Parathyroid adenoma (tissue), 2 donors: ENCODE measurements at regions not wholly inside any gene's neighbourhood (a gene's known extent, or its start where the extent isn't known, plus 50 kb on each side); places are given as distances from the start of the nearest gene placed in this dataset.

Source experiments
- H2AFZ ChIP-seq: fragments of 300-600 bp; sonication (generic); one replicate; pipeline ENCODE4 v1.7.0; 2017; ENCODE audit warnings: antibody characterized with exemption, mild to moderate bottlenecking
- H3K27ac ChIP-seq: fragments of 300-600 bp; sonication (generic); one replicate; pipeline ENCODE4 v1.7.0; 2017
- H3K27me3 ChIP-seq: fragments of 300-600 bp; sonication (generic); one replicate; pipeline ENCODE4 v1.7.0; 2017; ENCODE audit warnings: low read length; ENCODE audit not compliant: control insufficient read depth, insufficient read depth
- H3K36me3 ChIP-seq: fragments of 300-600 bp; sonication (generic); one replicate; pipeline ENCODE4 v1.7.0; 2017; ENCODE audit warnings: low read length; ENCODE audit not compliant: control insufficient read depth, insufficient read depth
- H3K4me1 ChIP-seq: fragments of 300-600 bp; sonication (generic); one replicate; pipeline ENCODE4 v1.7.0; 2017; ENCODE audit warnings: control low read depth
- H3K4me2 ChIP-seq: fragments of 300-600 bp; sonication (generic); one replicate; pipeline ENCODE4 v1.7.0; 2017; ENCODE audit warnings: low read length
- H3K4me3 ChIP-seq: fragments of 300-600 bp; sonication (generic); one replicate; pipeline ENCODE4 v1.7.0; 2017; ENCODE audit warnings: low read depth, low read length
- H3K79me2 ChIP-seq: fragments of 300-600 bp; sonication (generic); one replicate; pipeline ENCODE4 v1.7.0; 2017; ENCODE audit warnings: control low read depth
- H3K9ac ChIP-seq: fragments of 300-600 bp; sonication (generic); one replicate; pipeline ENCODE4 v1.7.0; 2017; ENCODE audit warnings: mild to moderate bottlenecking
- H3K9me3 ChIP-seq: fragments of 300-600 bp; sonication (generic); one replicate; pipeline ENCODE4 v1.7.0; 2017; ENCODE audit warnings: low read length; ENCODE audit not compliant: control insufficient read depth
- CTCF ChIP-seq: fragments of 300-600 bp; sonication (generic); IDR thresholded peaks from one replicate; pipeline ENCODE4 v1.7.0; 2017; ENCODE audit warnings: antibody characterized with exemption, mild to moderate bottlenecking
- donor health status: primary hyperparathyroidism.

- Histone ChIP-seq H3K36me3 (no peaks in the 10 kb centered on the region), H3K9me3 (no peaks in the 10 kb centered on the region), H3K4me1 (no peaks in the 10 kb centered on the region), H3K9ac (no peak overlapping the region), H3K27me3 (no peaks in the 10 kb centered on the region), H3K79me2 (no peaks in the 10 kb centered on the region), H3K27ac (no peak overlapping the region), H2AFZ (no peak overlapping the region), H3K4me2 (no peak overlapping the region), H3K4me3 (no peak overlapping the region)
- no peak for TF ChIP-seq CTCF
These were observed 126.3 kb upstream of the CELF2 start for GRCh38 chr10:10891124-10892082.

- Histone ChIP-seq H3K4me2 (no peak overlapping the region), H3K4me1 (no peaks in the 10 kb centered on the region), H3K27me3 (no peaks in the 10 kb centered on the region), H3K79me2 (no peaks in the 10 kb centered on the region), H2AFZ (no peak overlapping the region), H3K27ac (no peak overlapping the region), H3K36me3 (no peaks in the 10 kb centered on the region), H3K9ac (no peak overlapping the region), H3K9me3 (no peaks in the 10 kb centered on the region), H3K4me3 (no peak overlapping the region)
- no peak for TF ChIP-seq CTCF
These were observed 125.3 kb upstream of the CELF2 start for GRCh38 chr10:10892290-10892875.

- no peak overlapping the region for H2AFZ ChIP-seq
- H3K4me2 ChIP-seq, result no peak overlapping the region
- H3K9me3 ChIP-seq, result no peaks in the 10 kb centered on the region
- no peak overlapping the region for H3K9ac ChIP-seq
- H3K79me2 ChIP-seq, result no peaks in the 10 kb centered on the region
- H3K27me3 ChIP-seq, result no peaks in the 10 kb centered on the region
- H3K27ac ChIP-seq, result no peak overlapping the region
- H3K4me1 ChIP-seq, result no peaks in the 10 kb centered on the region
- no peak for TF ChIP-seq CTCF
- H3K36me3 ChIP-seq, result no peaks in the 10 kb centered on the region
- H3K4me3 ChIP-seq, result no peak overlapping the region
These were observed 120.3 kb upstream of the CELF2 start for GRCh38 chr10:10897400-10897799.

GRCh38 chr10:10901906-10902305 lies 115.8 kb upstream of the CELF2 start:
- Histone ChIP-seq H3K36me3 (no peaks in the 10 kb centered on the region), H3K4me1 (no peaks in the 10 kb centered on the region), H3K9ac (no peak overlapping the region), H2AFZ (no peak overlapping the region), H3K27ac (no peak overlapping the region), H3K9me3 (no peaks in the 10 kb centered on the region), H3K4me3 (no peak overlapping the region), H3K79me2 (no peaks in the 10 kb centered on the region), H3K27me3 (no peaks in the 10 kb centered on the region), H3K4me2 (no peak overlapping the region)
- no peak for TF ChIP-seq CTCF
